NCI-H460 (cell line): ENCODE measurements at regions not wholly inside any gene's neighbourhood (a gene's known extent, or its start where the extent isn't known, plus 50 kb on each side); places are given as distances from the start of the nearest gene placed in this dataset.
"Not testable (repeated sequence)": the region's sequence is repeated elsewhere in the genome, so short reads cannot be mapped to it uniquely, and the experiment has no call there.

Source experiments
- DNase-seq: peaks from one replicate; pipeline ENCODE4 v3.0.0-alpha.2; 2016; ENCODE audit warnings: low read depth; ENCODE audit errors: extremely low read depth

DNA sequence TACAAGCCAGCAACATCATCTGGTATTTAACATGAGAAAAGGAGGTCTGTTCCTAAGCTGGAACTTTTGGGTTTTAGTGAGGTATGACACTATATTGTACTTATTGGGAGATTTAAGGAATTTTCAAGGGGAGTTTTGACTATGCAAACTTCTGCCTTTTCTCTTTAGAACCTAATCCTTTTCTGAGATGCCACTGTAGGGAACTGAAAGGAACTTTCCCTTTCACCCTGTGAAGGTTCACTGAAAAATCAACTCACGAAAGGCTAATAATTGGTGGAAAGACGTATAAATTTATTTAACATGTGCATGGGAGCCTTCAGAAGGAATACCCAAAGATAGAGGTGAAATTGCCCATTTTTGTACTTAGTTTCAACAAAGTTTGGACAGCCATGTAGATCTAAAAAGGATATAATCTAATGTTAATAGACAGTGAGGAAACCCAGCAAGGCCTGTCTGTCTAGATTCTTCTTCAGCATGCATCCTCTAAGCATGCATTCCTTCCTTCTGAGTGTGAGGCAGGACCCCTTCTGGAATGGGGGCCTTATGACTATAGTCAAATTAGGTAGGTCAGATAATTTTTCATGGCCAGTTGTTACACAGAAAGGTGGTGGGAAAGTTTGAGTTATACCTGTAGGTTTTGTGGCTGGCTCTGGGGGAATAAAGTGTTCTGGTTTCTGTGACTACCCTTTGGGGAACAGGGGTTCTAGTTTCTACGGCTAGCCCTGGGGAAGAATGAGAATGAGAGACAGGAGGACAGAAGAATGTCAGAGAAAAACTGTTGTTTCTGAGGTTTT lies 200.3 kb downstream of the C9orf152 start:
- no peak for DNase-seq

DNA sequence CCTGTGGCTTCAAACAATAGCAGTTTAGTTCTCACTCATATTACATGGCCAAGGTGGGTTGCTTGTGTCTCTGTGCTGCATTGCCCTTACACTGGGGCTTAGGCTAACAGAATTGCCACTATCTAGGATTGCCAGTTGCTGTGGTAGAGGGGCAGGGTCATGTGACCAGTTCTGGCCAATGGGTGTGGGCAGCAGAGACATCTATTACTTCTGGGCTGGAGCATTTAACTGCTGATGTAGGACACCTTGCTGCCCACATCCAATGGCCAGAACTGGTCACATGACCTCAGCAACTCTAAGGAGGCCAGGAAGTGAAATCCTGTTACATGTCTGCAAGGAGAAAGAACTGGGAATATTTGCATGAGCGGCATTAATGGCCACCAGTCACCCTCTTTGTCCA lies 199.3 kb downstream of the C9orf152 start:
- no peak for DNase-seq

- no peak for DNase-seq
Measured at GRCh38 chr9:110011628-110012320, 196.2 kb downstream of the C9orf152 start.

DNA sequence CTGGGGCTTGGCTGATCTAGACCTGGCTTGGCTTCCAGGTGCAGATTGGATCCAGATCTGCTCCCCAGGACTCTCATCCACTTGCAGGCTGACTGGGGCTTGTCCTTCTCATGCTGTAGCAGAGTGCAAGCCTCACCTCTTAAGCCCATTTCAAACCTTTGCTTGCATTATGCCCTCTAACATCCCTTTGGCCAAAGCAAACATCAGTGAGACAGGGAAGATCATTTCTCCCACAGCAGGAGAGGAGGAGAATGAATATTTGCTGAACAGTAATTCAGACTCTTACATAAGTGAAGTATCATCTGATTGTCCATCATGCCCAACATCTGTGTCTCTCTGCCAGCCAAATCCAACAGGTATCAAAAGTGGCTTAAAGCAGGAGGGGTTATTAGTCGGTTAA lies 194.9 kb downstream of the C9orf152 start:
- DNase-seq, result no peak

DNA sequence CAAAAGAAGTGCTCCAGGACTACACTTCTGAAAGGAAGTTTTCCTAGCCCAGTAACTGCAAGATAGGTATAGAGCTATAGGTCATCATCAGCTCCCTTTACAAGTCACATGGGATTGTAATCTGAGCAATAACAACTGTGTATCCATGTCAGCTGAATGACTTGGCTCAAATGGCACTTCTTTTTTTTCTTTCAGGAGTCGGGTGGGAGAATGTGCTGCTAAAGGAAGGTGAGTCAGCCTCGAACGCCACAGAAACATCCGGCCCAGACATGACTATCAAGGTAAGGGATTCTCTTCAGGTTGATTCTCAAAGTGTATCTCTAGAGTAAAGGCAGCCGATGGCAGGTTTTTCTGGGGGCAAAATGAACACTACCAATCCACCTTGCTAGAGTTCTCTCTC lies 192.2 kb downstream of the C9orf152 start:
- no peak for DNase-seq

DNA sequence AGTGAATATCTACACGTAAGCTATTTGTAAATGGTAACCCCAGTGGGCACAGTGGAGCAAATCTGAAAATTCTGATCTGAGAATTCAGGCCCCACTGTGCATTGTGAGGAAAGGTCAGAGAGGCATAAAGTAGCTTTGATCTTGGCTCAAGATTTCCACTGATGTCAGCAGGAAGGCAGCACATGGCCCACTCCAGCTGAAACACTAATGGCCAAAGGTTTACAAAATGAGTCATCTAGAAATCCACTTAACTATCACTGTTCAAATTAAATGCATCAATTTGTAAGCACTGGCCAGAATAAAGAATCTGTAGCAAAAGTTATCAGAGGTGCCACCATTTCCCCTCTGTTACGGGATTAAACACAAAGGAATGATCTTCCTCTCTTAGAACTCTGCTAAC lies 191.6 kb downstream of the C9orf152 start:
- no peak for DNase-seq

DNA sequence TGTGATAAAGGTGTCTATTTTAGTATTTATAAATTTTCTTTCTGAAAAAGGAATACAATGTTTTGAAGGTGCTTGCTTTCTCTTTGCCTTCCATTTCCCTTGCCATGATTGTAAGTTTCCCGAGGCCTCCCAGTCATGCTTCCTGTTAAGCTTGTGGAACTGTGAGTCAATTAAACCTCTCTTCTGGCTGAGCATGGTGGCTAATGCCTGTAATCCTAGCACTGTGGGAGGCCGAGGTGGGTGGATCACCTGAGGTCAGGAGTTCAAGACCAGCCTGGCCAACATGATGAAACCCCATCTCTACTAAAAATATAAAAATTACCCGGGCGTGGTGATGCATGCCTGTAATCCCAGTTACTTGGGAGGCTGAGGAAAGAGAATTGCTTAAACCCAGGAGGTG lies 187.7 kb downstream of the C9orf152 start:
- DNase-seq, result not testable (repeated sequence)

GRCh38 chr9:110021891-110022290 lies 186.1 kb downstream of the C9orf152 start:
- DNase-seq, result no peak

GRCh38 chr9:110023221-110023620 lies 184.7 kb downstream of the C9orf152 start:
- not testable (repeated sequence) for DNase-seq

DNA sequence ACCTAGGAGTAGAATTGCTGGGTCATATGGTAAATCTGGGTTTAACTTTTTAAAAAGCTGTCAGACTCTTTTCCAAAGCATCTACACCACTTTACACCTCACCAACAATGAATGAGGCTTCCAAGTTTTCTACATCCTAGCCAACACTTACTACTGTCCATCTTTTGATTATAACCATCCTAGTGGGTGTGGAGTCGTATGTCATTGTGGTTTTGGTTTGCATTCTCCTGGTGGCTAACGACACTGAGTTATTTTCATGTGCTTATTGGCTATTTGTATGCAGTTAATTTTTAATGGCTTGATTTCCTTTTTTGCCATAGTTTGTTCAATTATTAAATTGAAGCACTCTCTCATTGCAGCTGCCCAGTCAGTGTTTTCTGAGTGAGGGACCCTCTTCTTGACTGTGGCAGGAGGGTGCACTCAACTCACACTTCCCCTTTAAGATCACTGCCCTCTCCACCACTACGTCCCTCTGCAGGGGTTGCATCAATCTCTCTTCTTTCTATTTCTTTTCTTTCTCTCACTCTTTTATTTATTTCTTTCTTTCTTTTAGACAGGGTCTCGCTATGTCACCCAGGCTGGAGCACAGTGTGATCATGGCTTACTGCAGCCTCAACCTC lies 182.3 kb downstream of the C9orf152 start:
- no peak for DNase-seq

- DNase-seq, result no peak
Measured at GRCh38 chr9:110027671-110028081, 180.3 kb downstream of the C9orf152 start.

DNA sequence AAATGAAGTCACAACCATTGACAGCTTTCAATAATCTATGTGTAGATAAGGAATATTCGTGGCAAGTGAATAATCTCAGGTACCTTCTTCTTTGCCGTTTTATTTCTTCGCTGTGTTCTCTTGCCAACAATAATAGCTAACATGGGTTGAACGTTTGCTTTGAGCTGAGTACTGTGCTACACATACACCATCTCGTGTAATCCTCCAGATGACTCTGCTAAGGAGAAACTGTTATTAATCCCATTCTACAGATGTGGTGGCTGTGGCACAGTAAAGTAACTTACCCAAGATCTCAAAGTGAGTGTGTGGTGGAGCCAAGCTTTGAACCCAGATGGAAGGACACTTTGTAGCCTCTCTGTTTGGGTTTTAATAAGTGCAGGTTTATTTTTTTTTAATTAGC lies 179.7 kb downstream of the C9orf152 start:
- no peak for DNase-seq

GRCh38 chr9:110028676-110029075 lies 179.3 kb downstream of the C9orf152 start:
- DNase-seq, result no peak

DNA sequence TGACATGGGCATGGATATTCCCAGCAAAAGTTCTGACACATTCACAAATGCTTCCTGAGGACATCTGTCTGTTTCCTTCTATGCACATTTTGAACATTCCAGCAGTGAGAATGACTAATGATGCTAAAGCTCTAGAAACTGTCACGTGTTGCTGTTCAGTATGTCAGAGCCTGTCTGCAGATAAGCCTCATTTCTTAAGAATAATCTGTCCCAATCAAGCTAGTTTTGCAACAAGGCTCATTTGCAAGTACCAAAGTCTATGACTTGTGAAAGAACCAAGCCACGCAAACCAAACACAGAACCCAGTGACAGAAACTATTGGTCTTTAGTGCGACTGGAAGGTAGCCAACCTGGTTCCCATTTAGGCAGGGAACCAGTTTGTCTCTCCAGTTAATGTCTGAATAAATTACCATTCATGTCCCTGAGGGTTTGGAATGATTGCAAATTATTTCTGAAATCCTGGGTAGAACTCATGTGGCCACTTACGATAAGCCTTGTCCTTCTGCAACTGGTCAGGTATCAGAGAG lies 178.5 kb downstream of the C9orf152 start:
- DNase-seq, result no peak

GRCh38 chr9:110029956-110030480 lies 177.9 kb downstream of the C9orf152 start:
- no peak for DNase-seq

DNA sequence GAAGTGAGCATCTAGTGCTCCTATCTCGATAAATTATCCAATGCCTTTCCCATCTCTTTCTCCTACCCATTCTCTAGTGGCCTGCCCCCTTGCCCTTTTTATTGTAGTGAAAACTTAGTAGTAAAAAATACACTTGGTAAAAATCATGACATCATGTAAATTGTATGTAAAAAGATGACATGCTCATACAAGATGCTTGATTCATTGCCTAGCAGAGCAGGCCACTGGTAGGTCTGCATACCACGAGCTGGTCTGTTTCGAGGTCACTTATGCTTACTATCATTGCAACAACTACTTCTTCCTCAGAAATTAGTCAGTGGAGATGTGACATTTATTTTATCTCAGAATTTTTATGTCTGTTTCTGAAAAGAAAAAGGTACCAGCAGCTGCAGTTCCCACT lies 177.3 kb downstream of the C9orf152 start:
- no peak for DNase-seq

DNA sequence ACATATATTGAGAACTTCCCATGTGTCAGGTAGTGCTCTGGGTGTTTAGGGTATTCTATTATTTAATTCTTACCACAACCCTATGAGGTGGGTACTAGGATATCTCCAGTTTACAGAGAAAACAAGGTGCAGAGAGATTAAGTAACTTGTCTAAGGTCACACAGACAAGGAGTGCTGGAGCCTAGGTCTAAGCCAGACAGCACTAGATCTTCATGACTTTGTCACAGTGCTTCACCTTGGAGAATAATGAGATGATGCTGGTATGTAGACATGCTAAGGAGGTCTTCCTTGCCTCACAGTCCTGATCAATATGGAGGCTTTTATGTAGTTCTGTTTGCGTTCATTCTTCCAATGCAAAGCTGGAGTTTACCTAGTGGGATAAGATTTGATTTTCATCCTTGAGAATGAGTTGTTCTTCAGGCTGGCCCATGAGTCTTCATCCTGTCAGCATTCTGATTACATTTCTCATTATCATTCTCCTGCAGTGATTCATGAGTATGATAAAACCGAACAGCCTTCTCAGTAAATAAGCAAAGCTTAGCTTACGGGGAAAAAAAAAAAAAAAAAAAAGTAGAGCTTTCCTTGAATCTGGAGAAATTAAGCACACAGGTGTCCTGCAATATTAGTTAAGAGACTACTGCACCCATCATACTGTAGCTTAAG lies 176.3 kb downstream of the C9orf152 start:
- no peak for DNase-seq

- not testable (repeated sequence) for DNase-seq
Measured at GRCh38 chr9:110032532-110032931, 175.4 kb downstream of the C9orf152 start.

DNA sequence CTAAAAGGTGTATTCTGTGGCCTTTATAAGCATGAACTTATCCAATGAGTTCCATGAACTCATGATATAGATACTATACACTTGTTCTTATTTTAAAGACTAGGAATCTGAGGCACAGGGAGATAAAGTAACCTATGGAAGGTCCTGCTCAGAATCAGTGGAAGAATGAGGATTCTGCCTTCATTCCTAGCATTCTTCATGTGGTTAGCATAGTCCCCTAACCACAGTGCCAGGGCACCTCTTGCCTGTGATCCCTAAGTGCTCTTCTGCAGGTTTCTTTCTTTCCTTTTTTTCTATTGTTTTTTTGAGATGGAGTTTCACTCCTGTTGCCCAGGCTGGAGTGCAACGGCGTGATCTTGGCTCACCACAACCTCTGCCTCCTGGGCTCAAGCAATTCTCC lies 174.1 kb downstream of the C9orf152 start:
- DNase-seq, result no peak

DNA sequence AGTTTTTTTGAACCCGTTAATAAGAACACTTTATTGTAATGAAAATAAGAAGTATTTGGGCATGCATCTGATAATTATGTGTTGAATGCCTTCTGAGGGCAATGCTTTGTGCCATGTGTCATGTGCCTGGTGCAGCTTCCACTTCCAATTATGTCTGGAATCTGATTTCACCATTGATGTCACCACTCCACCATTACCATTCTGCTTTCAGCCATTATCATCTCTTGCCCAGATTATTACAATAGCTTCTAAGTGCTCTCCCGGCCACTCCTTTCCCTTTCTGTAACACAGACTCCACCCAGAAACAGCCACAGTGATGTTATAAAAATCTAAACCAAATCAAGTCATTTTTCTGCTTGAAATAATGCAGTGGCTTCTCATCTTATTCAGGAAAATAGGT lies 171.7 kb downstream of the C9orf152 start:
- DNase-seq, result no peak

DNA sequence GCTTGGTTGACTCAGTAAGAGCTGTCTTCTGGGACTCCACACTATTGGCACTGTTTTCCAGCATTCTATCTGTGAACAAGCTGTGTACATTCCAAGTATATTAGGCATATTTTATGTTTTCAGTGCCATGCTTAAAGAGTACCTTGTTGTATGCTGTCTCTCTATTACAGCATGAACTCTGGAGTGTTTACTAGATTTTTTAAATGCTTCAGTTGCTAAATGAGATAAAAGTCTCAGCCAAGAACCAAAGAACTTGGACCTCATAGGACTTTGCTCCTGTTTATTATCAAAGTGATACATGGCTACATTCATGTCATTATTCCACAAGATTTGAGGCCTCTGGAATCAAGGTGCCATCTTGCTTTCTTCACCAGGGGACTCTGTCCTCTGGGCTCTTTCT lies 167.2 kb downstream of the C9orf152 start:
- no peak for DNase-seq
